Panc1 (cell line): ENCODE measurements at regions not wholly inside any gene's neighbourhood (a gene's known extent, or its start where the extent isn't known, plus 50 kb on each side); places are given as distances from the start of the nearest gene placed in this dataset.
A peak's percentile ranks its signal among the peaks of the same experiment; 100 is the strongest.

Experiments used
- ATAC-seq: fragments of 200-7000 bp; cut with Tn5 transposase; 2 replicates; pipeline ENCODE4 v1.9.1; 2020; ENCODE audit warnings: mild to moderate bottlenecking, moderate library complexity
- BruUV-seq: library from RNA; stranded (reverse); fragments of 400-500 nt; replicated peaks from 2 replicates; lab custom pipeline; 2021; lab: Mats Ljungman, UMichigan
- CTCF ChIA-PET: fragments of 300-600 bp; sonication (Branson Sonifier 250); formaldehyde crosslinking; loops from one replicate; lab custom pipeline; 2022; ENCODE audit warnings: antibody characterized with exemption; lab: Charles Lee
- POLR2A ChIA-PET: fragments of 300-600 bp; sonication (Branson Sonifier 250); formaldehyde crosslinking; loops from one replicate; lab custom pipeline; 2022; ENCODE audit warnings: antibody characterized with exemption; lab: Charles Lee
- DNase-seq: peaks from one replicate; pipeline ENCODE4 v3.0.0-alpha.2; 2010; ENCODE audit warnings: low read depth, low spot score
- H3K27ac ChIP-seq: 2 replicates; pipeline ENCODE4 v1.5.1; 2011; ENCODE audit warnings: mild to moderate bottlenecking, low read length, inconsistent platforms
- H3K27me3 ChIP-seq: fragments of 200-500 bp; sonication (Bioruptor generic); 2 replicates; pipeline ENCODE4 v1.6.0; 2014; ENCODE audit warnings: low read length, inconsistent platforms; ENCODE audit not compliant: control insufficient read depth, insufficient read depth
- H3K36me3 ChIP-seq: fragments of 200-500 bp; sonication (Bioruptor generic); 2 replicates; pipeline ENCODE4 v1.5.1; 2014; ENCODE audit warnings: inconsistent platforms, mild to moderate bottlenecking, low read length, moderate library complexity; ENCODE audit not compliant: control insufficient read depth, insufficient read depth
- H3K4me1 ChIP-seq: 2 replicates; pipeline ENCODE4 v1.5.1; 2011; ENCODE audit warnings: inconsistent platforms, mild to moderate bottlenecking, low read length, moderate library complexity; ENCODE audit not compliant: control insufficient read depth, insufficient read depth
- H3K4me3 ChIP-seq, 2 experiments: 2 replicates each; pipeline ENCODE4 v1.5.1; 2011 to 2012; ENCODE audit warnings: low read depth in 2 of 2, low read length in 2 of 2, mild to moderate bottlenecking in 2 of 2, inconsistent platforms in 1 of 2, moderate library complexity in 1 of 2
- H3K9me3 ChIP-seq: fragments of 200-500 bp; sonication (Bioruptor generic); 2 replicates; pipeline ENCODE4 v1.5.1; 2014; ENCODE audit warnings: low read depth, mild to moderate bottlenecking, inconsistent platforms, low read length, moderate library complexity; ENCODE audit not compliant: control insufficient read depth, insufficient read depth
- CTCF ChIP-seq: fragments of 450-650 bp; IDR thresholded peaks from 2 replicates; pipeline ENCODE4 v1.5.1; 2017; ENCODE audit warnings: mild to moderate bottlenecking
- POLR2AphosphoS5 ChIP-seq: IDR thresholded peaks from 2 replicates; pipeline ENCODE4 v1.6.1; 2012; ENCODE audit warnings: mild to moderate bottlenecking, low read depth, low read length, moderate library complexity
- SIN3A ChIP-seq: IDR thresholded peaks from 2 replicates; pipeline ENCODE4 v1.6.1; 2012; ENCODE audit warnings: low read depth, mild to moderate bottlenecking, low read length, moderate library complexity, borderline replicate concordance; ENCODE audit not compliant: insufficient read depth
- TCF7L2 ChIP-seq: IDR thresholded peaks from 2 replicates; pipeline ENCODE4 v1.6.1; 2011; ENCODE audit warnings: mild to moderate bottlenecking, low read depth, low read length, inconsistent platforms
- in situ Hi-C: cut with HindIII; loops from 2 replicates; pipeline ENCODE4 v1.10.0; 2016; ENCODE audit warnings: low sequenced_read_pairs, low pct_unique_long_range_greater_than_20kb
- intact Hi-C: fragments of 100-400 bp; cut with micrococcal nuclease; formaldehyde crosslinking; loops from one replicate; pipeline ENCODE4 v1.10.0; 2022; ENCODE audit not compliant: unreplicated experiment
- TF ChIP-seq, protein P1 (sequence below), 2 experiments: IDR thresholded peaks; 2 replicates each; pipeline ENCODE4 v1.6.1; 2011 to 2012; ENCODE audit warnings: low read depth in 2 of 2, control low read depth in 1 of 2, low read length in 1 of 2, mild to moderate bottlenecking in 1 of 2, moderate library complexity in 1 of 2; ENCODE audit not compliant: insufficient read depth in 1 of 2

GRCh38 chr17:27203241-27203640 lies 90.7 kb upstream of the WSB1 start:
- in situ Hi-C loops (no loop called here), intact Hi-C loops (no loop called here)
- Histone ChIP-seq H3K4me3 (no peak overlapping the region), H3K27ac (no peak overlapping the region), H3K4me1 (peaks cover 5% of the 10 kb centered on the region; the same call in 1 of the 2 replicates), H3K27me3 (no peaks in the 10 kb centered on the region), H3K9me3 (no peaks in the 10 kb centered on the region), H3K36me3 (no peaks in the 10 kb centered on the region)
- DNase-seq (no peak), ATAC-seq (no peak)
- ChIA-PET POLR2A (no interaction called here), CTCF (no interaction called here)
- no TSS peak for BruUV-seq
- TF ChIP-seq CTCF (no peak), POLR2AphosphoS5 (no peak), SIN3A (no peak), TCF7L2 (no peak)
- TF ChIP-seq, protein P1, sequence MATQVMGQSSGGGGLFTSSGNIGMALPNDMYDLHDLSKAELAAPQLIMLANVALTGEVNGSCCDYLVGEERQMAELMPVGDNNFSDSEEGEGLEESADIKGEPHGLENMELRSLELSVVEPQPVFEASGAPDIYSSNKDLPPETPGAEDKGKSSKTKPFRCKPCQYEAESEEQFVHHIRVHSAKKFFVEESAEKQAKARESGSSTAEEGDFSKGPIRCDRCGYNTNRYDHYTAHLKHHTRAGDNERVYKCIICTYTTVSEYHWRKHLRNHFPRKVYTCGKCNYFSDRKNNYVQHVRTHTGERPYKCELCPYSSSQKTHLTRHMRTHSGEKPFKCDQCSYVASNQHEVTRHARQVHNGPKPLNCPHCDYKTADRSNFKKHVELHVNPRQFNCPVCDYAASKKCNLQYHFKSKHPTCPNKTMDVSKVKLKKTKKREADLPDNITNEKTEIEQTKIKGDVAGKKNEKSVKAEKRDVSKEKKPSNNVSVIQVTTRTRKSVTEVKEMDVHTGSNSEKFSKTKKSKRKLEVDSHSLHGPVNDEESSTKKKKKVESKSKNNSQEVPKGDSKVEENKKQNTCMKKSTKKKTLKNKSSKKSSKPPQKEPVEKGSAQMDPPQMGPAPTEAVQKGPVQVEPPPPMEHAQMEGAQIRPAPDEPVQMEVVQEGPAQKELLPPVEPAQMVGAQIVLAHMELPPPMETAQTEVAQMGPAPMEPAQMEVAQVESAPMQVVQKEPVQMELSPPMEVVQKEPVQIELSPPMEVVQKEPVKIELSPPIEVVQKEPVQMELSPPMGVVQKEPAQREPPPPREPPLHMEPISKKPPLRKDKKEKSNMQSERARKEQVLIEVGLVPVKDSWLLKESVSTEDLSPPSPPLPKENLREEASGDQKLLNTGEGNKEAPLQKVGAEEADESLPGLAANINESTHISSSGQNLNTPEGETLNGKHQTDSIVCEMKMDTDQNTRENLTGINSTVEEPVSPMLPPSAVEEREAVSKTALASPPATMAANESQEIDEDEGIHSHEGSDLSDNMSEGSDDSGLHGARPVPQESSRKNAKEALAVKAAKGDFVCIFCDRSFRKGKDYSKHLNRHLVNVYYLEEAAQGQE (IDR thresholded peaks at IDR 0.05; ENCODE audit: insufficient read depth in 1 of 2, low read depth in 2 of 2, low read length in 1 of 2) = no peak

DNA sequence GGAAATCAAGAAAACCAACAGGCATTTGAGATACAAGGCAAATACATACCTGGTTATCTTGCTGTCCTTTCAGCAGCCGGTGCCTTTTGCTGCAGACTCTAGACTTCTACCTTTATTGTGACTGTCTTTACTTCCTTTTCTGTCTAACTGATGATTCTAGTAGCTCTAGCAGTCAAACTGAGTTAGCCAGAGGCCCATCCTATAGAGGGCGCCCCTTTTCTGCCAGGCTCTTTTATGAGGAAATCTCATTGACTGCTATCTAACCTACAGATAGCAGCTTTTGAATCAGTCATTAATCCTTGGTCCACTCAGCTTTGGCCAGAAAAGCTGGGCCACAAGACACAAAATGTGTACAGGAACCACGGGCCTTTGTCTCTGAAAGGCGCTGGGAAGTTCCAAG lies 87.5 kb upstream of the WSB1 start:
- in situ Hi-C loops = no loop called here
- H3K36me3 ChIP-seq = no peaks in the 10 kb centered on the region
- no peak for DNase-seq
- no peak overlapping the region for H3K27ac ChIP-seq
- intact Hi-C loops = no loop called here
- 0 out of 2 replicates have a peak, but pooled peaks have one; percentile 42 for ATAC-seq
- TF ChIP-seq POLR2AphosphoS5 = no peak
- no peak for TF ChIP-seq SIN3A
- TF ChIP-seq TCF7L2 = no peak
- TF ChIP-seq CTCF = peak; percentile 57
- TF ChIP-seq, protein P1 (IDR thresholded peaks at IDR 0.05; ENCODE audit: insufficient read depth in 1 of 2, low read depth in 2 of 2, low read length in 1 of 2) = no peak
- H3K9me3 ChIP-seq = no peaks in the 10 kb centered on the region
- ChIA-PET POLR2A (no interaction called here), CTCF (no interaction called here)
- BruUV-seq = no TSS peak
- no peak overlapping the region for H3K4me3 ChIP-seq
- no peaks in the 10 kb centered on the region for H3K27me3 ChIP-seq
- peaks cover 5% of the 10 kb centered on the region; the same call in 1 of the 2 replicates for H3K4me1 ChIP-seq
